D721Med (cell line): ENCODE measurements at regions not wholly inside any gene's neighbourhood (a gene's known extent, or its start where the extent isn't known, plus 50 kb on each side); places are given as distances from the start of the nearest gene placed in this dataset.

Experiments used
- DNase-seq: peaks from one replicate; pipeline ENCODE4 v3.0.0; 2011; ENCODE audit warnings: low spot score; ENCODE audit not compliant: insufficient read length
- FAIRE-seq: peaks from 2 replicates; lab custom pipeline; 2011; peaks lifted over from hg19 to GRCh38; lab: Jason Lieb, UNC
- CTCF ChIP-seq: IDR thresholded peaks from 2 replicates; pipeline ENCODE4 v1.5.1; 2012; ENCODE audit warnings: mild to moderate bottlenecking, control low read depth; ENCODE audit not compliant: insufficient read depth; ENCODE audit errors: missing control alignments

GRCh38 chr1:191260056-191260455 lies 782.4 kb upstream of the BRINP3 start:
- FAIRE-seq: peak; percentile 71
- no peak for DNase-seq
- TF ChIP-seq CTCF: no peak

GRCh38 chr1:191261111-191261510 lies 783.4 kb upstream of the BRINP3 start:
- FAIRE-seq (no peak), DNase-seq (no peak)
- TF ChIP-seq CTCF: no peak

DNA sequence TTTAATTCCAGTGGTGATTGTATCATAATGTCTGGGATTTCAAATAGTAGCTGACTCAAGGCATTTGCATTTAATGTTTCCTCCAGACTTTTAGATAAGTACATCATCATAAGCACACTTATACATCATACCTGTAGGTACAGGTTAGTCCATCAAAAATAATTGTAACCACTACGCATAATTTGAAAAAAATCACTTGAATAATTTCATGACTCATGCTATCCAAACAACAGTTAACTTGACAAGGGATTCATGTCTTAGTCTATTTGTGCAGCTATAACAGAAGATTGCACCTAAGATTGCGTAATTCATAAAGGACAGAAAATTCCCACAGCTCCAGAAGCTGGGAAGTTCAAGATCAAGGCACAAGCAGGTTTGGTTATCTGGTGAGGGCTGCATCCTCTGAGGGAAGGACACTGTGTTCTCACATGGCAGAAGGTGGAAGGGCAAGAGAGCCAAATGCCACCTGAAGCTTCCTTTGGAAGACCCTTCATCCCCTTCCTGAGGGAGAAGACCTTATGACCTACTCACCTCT lies 801.7 kb upstream of the BRINP3 start:
- FAIRE-seq (peak; percentile 91), DNase-seq (no peak)

DNA sequence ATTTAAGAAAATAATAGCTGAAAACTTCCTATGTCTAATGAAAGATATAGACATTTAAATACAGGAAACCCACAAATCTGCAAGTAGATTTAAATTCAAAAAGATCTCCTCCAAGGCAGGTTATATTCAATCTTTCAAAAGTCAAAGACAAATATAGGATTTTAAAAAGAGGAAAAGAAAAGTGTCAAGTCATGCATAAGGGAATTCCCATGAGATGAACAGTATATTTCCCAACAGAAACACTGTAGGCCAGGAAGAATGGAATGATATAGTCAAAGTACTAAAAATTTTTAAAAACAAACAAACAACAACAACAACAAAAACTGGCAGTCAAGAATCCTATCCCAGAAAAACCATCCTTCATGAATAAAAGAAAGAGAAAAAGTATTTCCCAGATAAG lies 806.5 kb upstream of the BRINP3 start:
- no peak for FAIRE-seq
- no peak for DNase-seq
- TF ChIP-seq CTCF: no peak

More for the DNA sequence above, 801.7 kb upstream of the BRINP3 start:
- no peak for TF ChIP-seq CTCF

DNA sequence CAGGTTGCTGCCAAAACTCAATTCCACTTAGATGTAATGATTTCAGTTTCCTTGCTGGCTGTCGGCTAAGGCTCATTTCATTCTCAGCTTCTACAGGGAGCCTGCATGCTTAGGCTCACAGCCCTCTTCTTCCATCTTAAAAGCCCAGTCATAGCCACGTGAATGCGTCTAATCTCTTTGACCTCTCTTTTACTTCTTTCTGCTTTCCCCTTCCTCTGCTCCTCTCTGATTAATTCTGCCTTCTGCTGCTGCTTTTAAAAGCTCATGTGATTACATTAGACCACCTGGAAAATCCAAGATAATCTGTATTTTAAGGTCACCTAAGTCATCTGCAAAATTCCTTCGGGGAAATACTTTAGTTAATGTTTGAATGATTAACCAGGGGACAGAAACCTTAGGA lies 812.8 kb upstream of the BRINP3 start:
- DNase-seq (no peak), FAIRE-seq (peak; percentile 98)
- TF ChIP-seq CTCF: no peak

DNA sequence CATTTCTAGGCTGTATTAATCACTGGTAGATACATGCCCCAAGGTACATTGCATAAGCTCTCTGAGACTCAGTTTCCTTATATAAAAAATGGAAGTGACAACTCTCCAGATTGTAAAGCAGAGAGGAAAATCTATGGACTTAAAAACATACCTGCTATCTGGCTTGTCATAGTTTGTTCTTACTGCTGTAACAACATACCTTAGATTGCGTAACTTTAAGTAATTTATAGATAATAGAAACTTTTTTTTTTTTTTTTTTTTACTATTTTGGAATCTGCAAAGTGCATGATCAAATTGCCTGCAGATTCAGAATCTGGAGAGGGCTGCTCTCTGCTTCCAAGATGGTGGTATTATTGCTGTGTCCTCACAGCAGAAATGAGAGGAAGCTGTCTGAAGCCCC lies 827.7 kb upstream of the BRINP3 start:
- TF ChIP-seq CTCF: no peak

DNA sequence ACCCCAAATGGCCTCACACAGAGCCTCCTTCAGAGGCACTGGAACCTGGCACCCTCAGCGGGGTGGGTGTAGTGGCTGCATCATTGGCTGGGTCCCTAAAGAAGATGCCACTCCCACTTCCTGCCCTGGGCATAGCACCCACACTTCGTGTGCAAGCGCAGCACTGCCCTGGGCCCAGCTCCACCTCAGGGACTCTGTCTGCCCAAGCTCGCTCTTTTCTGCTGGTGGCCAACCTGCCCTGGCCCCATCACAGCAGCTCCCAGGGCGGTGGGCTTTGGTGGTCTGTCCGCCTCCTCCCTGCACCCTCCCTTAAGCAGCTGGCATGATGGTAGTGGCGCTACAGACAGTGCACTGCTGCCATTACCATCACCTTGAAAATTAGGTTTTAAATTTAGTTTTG lies 829.3 kb upstream of the BRINP3 start:
- TF ChIP-seq CTCF: no peak
- FAIRE-seq: no peak
- no peak for DNase-seq

More for the DNA sequence above, 827.7 kb upstream of the BRINP3 start:
- DNase-seq: no peak
- no peak for FAIRE-seq
